Ammon's horn (tissue), 1 donor: ENCODE measurements at regions not wholly inside any gene's neighbourhood (a gene's known extent, or its start where the extent isn't known, plus 50 kb on each side); places are given as distances from the start of the nearest gene placed in this dataset.

ENCODE experiments used
- DNase-seq: peaks from one replicate; pipeline ENCODE4 v3.0.0-alpha.2; 2016; ENCODE audit warnings: low spot score

DNA sequence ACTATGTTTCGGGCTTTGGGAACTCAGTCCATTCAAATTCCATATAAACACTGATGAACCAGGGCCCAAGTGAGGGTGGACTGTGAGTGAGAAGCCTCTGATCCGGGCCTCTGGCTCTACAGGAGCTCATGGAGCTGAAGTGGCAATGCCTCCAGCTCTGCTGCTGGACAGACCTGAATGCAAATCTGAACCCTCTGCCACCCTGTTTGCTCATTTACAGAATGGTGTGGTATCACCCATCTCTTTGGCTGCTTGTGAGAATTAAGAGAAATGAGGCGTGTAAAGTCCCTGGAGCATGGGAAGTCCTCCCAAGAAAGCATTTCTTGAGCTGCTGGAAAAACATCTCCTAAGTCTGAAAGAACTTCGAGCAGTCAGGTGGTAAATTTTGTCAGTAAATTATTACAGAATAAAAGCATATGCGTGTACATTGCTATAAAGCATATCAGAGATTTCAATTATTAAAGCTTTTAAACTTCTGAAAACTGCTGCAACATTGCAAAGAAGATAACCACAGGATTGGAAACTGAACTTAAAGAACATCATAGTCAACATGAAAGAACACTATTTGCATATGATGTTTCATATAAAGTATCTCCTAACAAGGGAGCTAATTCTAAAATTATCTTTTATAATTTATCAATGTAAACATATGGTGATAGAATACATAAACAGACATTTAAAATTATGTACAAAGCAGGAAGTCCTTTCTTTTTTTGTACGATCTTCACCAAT, 369.0 kb downstream of the UQCRFS1 start:
- DNase-seq = no peak

GRCh38 chr19:28841531-28841930, 371.4 kb downstream of the UQCRFS1 start:
- DNase-seq = no peak

- DNase-seq = no peak
These were observed 372.1 kb downstream of the UQCRFS1 start for GRCh38 chr19:28840891-28841290.

DNA sequence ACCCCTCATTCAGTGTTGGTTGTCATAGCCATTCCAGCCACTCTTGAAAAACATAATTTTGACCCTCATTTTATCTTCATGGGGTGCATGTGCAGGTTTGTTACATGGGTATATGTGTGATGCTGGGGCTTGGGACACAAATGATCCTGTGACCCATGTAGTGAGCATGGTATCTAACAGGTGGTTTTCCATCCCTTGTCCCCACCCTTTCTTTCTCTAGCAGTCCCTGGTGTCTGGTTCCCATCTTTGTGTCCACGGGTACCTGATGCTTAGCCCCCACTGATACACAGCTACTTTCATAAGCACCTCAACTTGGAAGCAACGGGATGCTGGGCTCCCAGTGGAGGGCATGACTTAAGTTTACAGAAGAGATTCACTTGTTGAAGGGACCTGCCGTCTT, 373.5 kb downstream of the UQCRFS1 start:
- no peak for DNase-seq

- no peak for DNase-seq
These were observed 374.0 kb downstream of the UQCRFS1 start for GRCh38 chr19:28838909-28839308.

- peak; percentile 29 for DNase-seq
These were observed 376.5 kb downstream of the UQCRFS1 start for GRCh38 chr19:28836421-28836820.

DNA sequence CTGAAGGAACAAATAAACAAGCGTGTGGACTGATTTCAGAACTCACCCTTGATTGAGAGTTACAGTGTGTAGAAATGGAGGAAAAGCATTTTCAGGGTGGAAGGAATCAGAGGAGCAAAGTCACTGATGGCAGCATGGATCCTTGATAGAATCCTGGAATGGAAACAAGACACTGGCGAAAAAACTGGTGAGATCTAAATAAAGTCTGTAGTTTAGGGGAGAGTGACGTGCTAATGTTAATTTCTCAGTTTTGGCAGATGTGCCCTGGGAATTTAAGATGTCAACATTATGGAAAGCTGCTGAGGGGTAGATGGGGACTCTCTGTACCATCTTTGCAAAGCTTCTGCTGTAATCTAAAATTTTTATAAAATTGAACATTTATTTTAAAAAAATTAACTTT, 378.0 kb downstream of the UQCRFS1 start:
- no peak for DNase-seq

- DNase-seq = no peak
These were observed 381.5 kb downstream of the UQCRFS1 start for GRCh38 chr19:28831462-28831861.

DNA sequence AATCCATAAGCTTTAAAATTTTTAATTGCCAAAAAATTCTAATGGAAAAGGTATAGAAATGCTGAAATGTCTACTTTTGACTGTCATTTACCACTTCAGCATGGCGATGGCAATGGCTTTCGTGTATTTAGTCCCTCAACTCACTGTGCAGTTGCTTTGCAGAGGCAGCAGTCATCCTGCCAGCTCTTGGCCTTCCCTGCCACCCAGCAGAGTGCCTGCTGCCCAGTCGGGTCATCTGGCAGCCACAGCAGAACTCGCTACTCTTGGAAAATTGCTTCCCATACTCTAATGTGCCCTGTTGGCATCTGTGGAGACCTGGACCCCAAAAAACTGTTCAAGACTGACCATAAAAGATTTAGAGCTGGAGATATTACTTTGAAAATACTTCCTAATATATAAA, 383.2 kb downstream of the UQCRFS1 start:
- DNase-seq = peak; percentile 25

DNA sequence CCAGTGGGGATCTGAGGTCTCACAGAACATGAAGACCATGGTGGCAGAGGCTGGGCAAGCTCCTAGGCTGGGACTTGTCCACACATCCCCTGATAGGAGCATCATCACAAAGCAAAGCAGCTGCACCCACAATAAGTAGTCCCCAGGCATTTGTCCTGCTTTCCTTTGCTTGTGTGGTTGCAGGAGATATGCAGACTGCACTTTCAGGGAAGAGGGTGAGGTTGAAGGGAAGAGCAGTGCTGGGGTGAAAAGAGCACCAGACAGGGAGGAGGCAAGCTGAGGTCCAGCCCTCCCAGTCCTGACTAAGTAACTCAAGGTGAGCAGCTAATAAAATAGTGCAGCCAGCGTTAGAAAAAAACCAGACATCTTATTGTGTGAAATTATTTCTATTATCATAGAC, 383.6 kb downstream of the UQCRFS1 start:
- no peak for DNase-seq

DNA sequence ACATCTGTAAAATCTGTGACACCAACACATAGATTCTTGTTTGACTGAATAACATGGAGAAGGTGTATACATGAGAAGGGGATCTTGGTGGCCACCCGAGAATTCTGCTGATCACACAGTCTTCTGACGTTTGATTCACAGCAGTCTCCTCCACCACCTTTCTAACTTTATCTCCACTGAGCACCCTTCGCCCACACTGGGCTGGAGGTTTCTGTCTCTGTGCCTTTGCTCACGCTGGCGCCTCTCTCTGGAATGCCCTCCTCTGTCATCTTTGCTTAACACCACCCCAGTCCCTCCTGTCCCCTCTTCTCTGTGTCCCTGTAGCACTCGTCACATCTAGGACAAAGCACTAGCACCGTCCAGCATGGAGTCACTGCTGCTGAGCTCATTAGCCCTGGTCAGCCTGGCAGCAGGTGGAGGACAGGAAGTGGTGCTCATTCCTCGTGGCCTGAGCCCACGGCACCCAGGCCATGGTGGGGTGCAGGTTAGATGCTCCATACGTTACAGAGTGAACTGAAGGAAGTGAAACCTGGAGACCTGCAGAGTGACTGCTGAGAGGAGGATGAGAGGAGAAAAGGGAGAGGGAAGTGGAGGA, 384.6 kb downstream of the UQCRFS1 start:
- DNase-seq = no peak

DNA sequence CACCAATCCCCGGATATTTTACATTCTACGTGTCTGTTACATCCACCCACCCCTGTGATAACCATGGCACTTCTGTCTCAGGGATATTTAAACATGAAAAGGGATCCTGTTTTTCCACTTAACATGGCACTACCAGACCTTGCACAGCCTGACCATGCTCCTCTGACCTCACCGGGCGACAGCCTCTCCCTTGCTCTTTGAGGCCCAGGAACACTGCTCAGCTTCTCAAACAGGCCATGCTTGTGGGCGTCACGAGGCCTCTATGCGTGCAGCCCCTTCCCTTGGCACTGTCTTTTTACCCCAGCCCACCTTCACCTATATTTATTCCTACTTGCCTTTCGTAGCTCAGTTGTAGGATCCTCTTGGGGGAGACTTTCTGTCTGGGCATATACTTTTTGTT, 385.6 kb downstream of the UQCRFS1 start:
- no peak for DNase-seq

GRCh38 chr19:28823338-28823961, 389.5 kb downstream of the UQCRFS1 start:
- no peak for DNase-seq

GRCh38 chr19:28820289-28820688, 392.7 kb downstream of the UQCRFS1 start:
- no peak for DNase-seq

DNA sequence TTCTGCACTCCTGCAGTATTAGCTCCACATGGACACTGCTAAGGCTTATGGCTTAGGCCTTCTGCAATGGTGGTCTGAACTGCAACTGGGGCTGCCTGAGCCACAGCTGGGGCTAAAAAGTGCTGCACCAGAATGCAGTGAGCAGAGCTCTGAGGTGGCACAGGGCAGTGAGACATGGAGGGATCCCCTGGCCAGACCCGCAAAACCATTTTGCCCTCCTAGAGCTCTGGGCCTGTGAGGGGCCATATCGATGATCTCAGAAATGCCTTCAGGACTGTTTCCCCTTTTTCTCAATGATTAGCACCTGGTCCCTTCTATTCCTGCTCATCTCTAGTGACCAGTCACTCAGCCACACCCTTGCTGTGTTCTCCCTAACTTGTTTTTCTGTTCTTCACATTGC, 397.7 kb downstream of the UQCRFS1 start:
- DNase-seq = no peak

- no peak for DNase-seq
These were observed 418.6 kb downstream of the UQCRFS1 start for GRCh38 chr19:28794301-28794700.

- no peak for DNase-seq
These were observed 419.4 kb downstream of the UQCRFS1 start for GRCh38 chr19:28793391-28794168.

DNA sequence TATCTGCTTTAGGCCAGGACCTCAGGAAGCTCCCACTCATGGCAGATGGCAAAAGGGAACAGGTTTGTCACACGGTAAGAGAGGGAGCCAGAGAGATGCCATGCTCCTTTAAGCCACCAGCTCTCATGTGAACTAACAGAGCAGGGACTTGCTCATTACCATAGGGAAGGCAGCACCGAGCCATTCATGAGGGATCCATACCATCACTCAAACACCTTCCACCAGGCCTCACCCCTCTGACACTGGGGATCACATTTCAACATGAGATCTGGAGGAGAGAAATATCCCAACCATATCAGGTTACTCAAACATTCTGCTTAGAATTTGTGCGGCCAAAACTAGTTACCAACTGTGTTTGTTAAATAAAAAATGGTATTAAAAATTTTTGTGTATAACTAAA, 427.0 kb downstream of the UQCRFS1 start:
- DNase-seq = no peak

DNA sequence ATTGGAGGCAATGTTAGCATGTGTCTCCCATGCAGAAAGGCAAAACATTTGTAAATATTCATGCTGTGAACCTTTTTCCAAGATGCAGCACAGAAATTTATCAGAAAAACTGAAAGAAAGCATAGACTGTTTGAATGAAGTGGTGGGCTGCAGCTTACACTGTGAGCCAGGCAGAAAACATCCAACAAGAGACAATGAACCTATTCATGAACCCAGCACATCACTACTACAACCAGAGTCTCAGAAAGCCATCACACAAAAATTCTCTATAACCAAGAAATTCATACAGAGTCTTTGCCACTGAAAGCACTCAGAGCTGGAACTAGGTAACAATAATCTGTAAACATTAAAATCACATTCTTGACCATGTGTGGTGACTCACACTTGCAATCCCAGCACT, 448.9 kb downstream of the UQCRFS1 start:
- DNase-seq = no peak

- no peak for DNase-seq
These were observed 466.5 kb downstream of the UQCRFS1 start for GRCh38 chr19:28746478-28746877.

DNA sequence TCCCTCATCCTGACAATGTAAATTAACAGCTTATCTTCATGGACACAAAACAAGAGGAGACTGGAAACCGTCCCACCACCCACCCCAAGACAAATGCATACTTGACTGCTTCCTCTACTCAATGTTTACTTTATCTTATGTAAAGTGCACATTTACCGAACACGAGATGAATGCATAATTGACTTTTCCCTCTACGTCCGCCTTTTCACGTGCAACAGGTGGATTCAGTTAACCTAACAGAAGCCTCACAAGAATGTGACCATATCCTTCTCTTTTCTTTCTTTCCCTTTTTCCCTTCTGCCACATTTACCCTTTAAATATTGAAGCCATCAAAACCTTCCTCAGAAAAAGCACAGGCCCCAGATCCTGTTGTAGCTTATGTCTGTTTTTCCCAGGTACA, 468.0 kb downstream of the UQCRFS1 start:
- no peak for DNase-seq

DNA sequence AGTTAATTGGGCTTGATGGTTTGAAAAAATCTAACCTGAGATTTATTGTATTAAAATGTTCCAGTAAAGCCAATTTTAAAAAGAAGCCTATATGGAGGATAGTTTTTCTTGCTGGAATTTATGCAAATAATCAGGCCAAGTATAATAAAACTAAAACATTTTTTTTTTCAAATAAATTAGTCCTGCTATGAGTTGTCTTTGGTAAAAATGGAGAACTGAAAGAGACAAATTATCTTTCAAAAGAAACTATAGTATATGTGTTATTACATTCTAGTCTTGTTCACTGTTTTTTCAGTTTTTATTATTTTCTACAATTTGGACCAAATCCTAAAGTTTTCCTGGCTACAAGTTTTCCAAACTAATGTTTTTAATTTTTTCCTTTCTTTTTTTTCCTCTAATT, 468.9 kb downstream of the UQCRFS1 start:
- no peak for DNase-seq
